A549 (cell line): ENCODE measurements at regions not wholly inside any gene's neighbourhood (a gene's known extent, or its start where the extent isn't known, plus 50 kb on each side); places are given as distances from the start of the nearest gene placed in this dataset.

ENCODE experiments used
- ATAC-seq, 2 experiments: fragments of 200-7000 bp in 1 of 2; fragments of >200 bp in 1 of 2; cut with Nextera tagmentation in 1 of 2; cut with Tn5 transposase in 1 of 2; 3 replicates each; pipeline versions ENCODE4 v1.8.0 to v1.9.1; 2018 to 2020; ENCODE audit warnings: mild to moderate bottlenecking in 1 of 2, moderate library complexity in 1 of 2
- CTCF ChIA-PET: fragments of 300-600 bp; sonication (Branson Sonifier 250); formaldehyde crosslinking; extraction: SDS; loops from one replicate; lab custom pipeline; 2021; ENCODE audit warnings: antibody characterized with exemption, inconsistent platforms; lab: Yijun Ruan, JAX
- POLR2A ChIA-PET: fragments of 350-600 bp; formaldehyde crosslinking; extraction: SDS; loops from one replicate; lab custom pipeline; 2021; ENCODE audit warnings: antibody characterized with exemption, inconsistent platforms; lab: Yijun Ruan, JAX
- DNase-seq, 2 experiments: peaks; one replicate each; pipeline versions ENCODE4 v3.0.0 to v3.0.0-alpha.2; 2011 to 2016; ENCODE audit warnings: low read depth in 1 of 2, low spot score in 1 of 2
- FAIRE-seq: peaks from 2 replicates; lab custom pipeline; 2011; peaks lifted over from hg19 to GRCh38; lab: Jason Lieb, UNC
- H3K27ac ChIP-seq, 2 experiments: fragments of >200 bp; sonication (Bioruptor Twin); formaldehyde crosslinking; 3 replicates each; pipeline ENCODE4 v1.5.1; 2016 to 2017
- H3K4me1 ChIP-seq: fragments of >200 bp; sonication (Bioruptor Twin); formaldehyde crosslinking; 3 replicates; pipeline ENCODE4 v1.6.1; 2016
- H3K4me2 ChIP-seq: fragments of >200 bp; sonication (Bioruptor Twin); formaldehyde crosslinking; 3 replicates; pipeline ENCODE4 v1.6.1; 2016
- H3K4me3 ChIP-seq: fragments of >200 bp; sonication (Bioruptor Twin); formaldehyde crosslinking; 3 replicates; pipeline ENCODE4 v1.5.1; 2016
- H3K9me3 ChIP-seq: fragments of >200 bp; sonication (Bioruptor Twin); formaldehyde crosslinking; 3 replicates; pipeline ENCODE4 v1.6.1; 2016
- ATOH8 ChIP-seq: fragments of 250-450 bp; sonication (Bioruptor Pico); IDR thresholded peaks from 2 replicates; pipeline ENCODE4 v1.5.0; 2020; ENCODE audit warnings: low read depth, mild to moderate bottlenecking, moderate library complexity
- BCL3 ChIP-seq: fragments of >200 bp; sonication (Bioruptor Twin); formaldehyde crosslinking; IDR thresholded peaks from 3 replicates; pipeline ENCODE4 v1.6.1; 2016
- BHLHE40 ChIP-seq: IDR thresholded peaks from 2 replicates; pipeline ENCODE4 v1.6.1; 2012; ENCODE audit warnings: low read depth, low read length, inconsistent platforms
- CHD2 ChIP-seq: fragments of 150-350 bp; IDR thresholded peaks from 2 replicates; pipeline ENCODE4 v1.6.1; 2014; ENCODE audit warnings: low read length; ENCODE audit not compliant: partially characterized antibody
- CHD4 ChIP-seq: fragments of 200-600 bp; sonication (generic); IDR thresholded peaks from 2 replicates; pipeline ENCODE4 v1.6.1; 2016; ENCODE audit warnings: antibody characterized with exemption, mild to moderate bottlenecking, borderline replicate concordance
- FOSL2 ChIP-seq, 2 experiments: fragments of 450-650 bp in 1 of 2; fragments of >200 bp in 1 of 2; sonication (Bioruptor Twin) in 1 of 2; formaldehyde crosslinking; IDR thresholded peaks; 2 replicates each; pipeline versions ENCODE4 v1.5.0 to v1.6.1; 2016 to 2020; ENCODE audit warnings: mild to moderate bottlenecking in 1 of 2, moderate library complexity in 1 of 2
- FOXS1 ChIP-seq: fragments of 250-450 bp; sonication (Bioruptor Pico); IDR thresholded peaks from 2 replicates; pipeline ENCODE4 v1.5.0; 2020; ENCODE audit warnings: mild to moderate bottlenecking, moderate library complexity
- HES2 ChIP-seq: fragments of >200 bp; sonication (Bioruptor Twin); formaldehyde crosslinking; IDR thresholded peaks from 2 replicates; pipeline ENCODE4 v1.6.1; 2016
- HOXB5 ChIP-seq: fragments of 250-450 bp; sonication (Bioruptor Pico); IDR thresholded peaks from 2 replicates; pipeline ENCODE4 v1.5.0; 2020; ENCODE audit warnings: mild to moderate bottlenecking, moderate library complexity
- JUN ChIP-seq, 2 experiments: fragments of >200 bp; sonication (Bioruptor Twin); formaldehyde crosslinking; IDR thresholded peaks; 2 replicates in 1 of 2; 3 replicates in 1 of 2; pipeline ENCODE4 v1.6.1; 2016 to 2017
- MAZ ChIP-seq: fragments of 150-350 bp; IDR thresholded peaks from 2 replicates; pipeline ENCODE4 v1.6.1; 2014; ENCODE audit warnings: antibody characterized with exemption, low read depth, low read length, borderline replicate concordance
- MYC ChIP-seq: IDR thresholded peaks from 2 replicates; pipeline ENCODE4 v1.6.1; 2012; ENCODE audit warnings: mild to moderate bottlenecking, inconsistent platforms, low read length, improper control_type of control experiment, borderline replicate concordance
- PBX3 ChIP-seq: IDR thresholded peaks from 2 replicates; pipeline ENCODE4 v1.6.1; 2012
- POLR2A ChIP-seq: IDR thresholded peaks from 2 replicates; pipeline ENCODE4 v1.6.1; 2012; ENCODE audit warnings: mild to moderate bottlenecking, low read length
- RARB ChIP-seq: fragments of 250-450 bp; sonication (Bioruptor Pico); IDR thresholded peaks from 2 replicates; pipeline ENCODE4 v1.8.0; 2021; ENCODE audit warnings: mild to moderate bottlenecking, moderate library complexity
- RCOR1 ChIP-seq: fragments of 150-350 bp; IDR thresholded peaks from 2 replicates; pipeline ENCODE4 v1.6.1; 2014; ENCODE audit warnings: antibody characterized with exemption, low read length, low read depth
- REST ChIP-seq: fragments of 200-600 bp; sonication (generic); IDR thresholded peaks from 2 replicates; pipeline ENCODE4 v1.6.1; 2016; ENCODE audit warnings: antibody characterized with exemption, mild to moderate bottlenecking, moderate library complexity
- RFX5 ChIP-seq: fragments of 450-650 bp; IDR thresholded peaks from 2 replicates; pipeline ENCODE4 v1.7.1; 2014; ENCODE audit warnings: antibody characterized with exemption, mild to moderate bottlenecking, moderate library complexity
- SMC3 ChIP-seq: fragments of >200 bp; sonication (Bioruptor Twin); formaldehyde crosslinking; IDR thresholded peaks from 3 replicates; pipeline ENCODE4 v1.6.1; 2018; ENCODE audit warnings: inconsistent platforms
- WGBS: methylation state at CpG from one replicate; pipeline ENCODE4 v1.1.6; 2017; ENCODE audit errors: missing lambda C conversion rate; 5-methylcytosine and 5-hydroxymethylcytosine counted together
- TF ChIP-seq, protein P1 (sequence below): fragments of >200 bp; sonication (Bioruptor Twin); formaldehyde crosslinking; IDR thresholded peaks from 3 replicates; pipeline ENCODE4 v1.5.1; 2016

DNA sequence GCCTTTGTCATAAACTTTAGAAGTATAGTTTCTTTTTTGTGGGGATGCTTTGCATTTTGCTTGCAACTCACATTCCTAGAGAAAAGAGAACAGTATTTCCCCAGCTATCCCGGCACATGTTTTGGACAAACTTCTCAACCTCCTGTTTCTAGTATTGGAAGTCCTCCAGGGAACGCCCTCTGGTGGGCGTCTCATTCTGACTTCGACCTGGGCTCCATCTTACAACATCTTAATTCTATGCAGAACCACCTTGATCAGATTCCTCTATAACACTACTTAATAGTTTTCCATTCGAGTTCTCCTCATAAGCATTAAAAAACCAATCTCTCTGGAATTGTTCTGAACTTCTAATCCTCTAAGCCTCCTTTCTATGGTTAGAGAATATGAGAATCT, 139.5 kb upstream of the FZD8 start (continued):
- TF ChIP-seq MYC (no peak), ATOH8 (no peak), PBX3 (no peak)

GRCh38 chr10:35780970-35781642, 139.0 kb upstream of the FZD8 start:
- DNase-seq (no peak), ATAC-seq (no peak), FAIRE-seq (no peak)
- Histone ChIP-seq H3K27ac (no peak overlapping the region), H3K9me3 (peaks cover 4% of the 10 kb centered on the region; the same call in 1 of the 3 replicates), H3K4me3 (no peak overlapping the region), H3K4me2 (no peak overlapping the region), H3K4me1 (peaks cover 11% of the 10 kb centered on the region; the same call in 2 of the 3 replicates)
- TF ChIP-seq MYC, result no peak
- no peak for TF ChIP-seq HES2
- TF ChIP-seq FOSL2 (IDR thresholded peaks at IDR 0.05), result no peak
- TF ChIP-seq FOSL2 (CRISPR knock-in tag; IDR thresholded peaks at IDR 0.05), result no peak
- TF ChIP-seq RCOR1, result no peak
- TF ChIP-seq POLR2A, result no peak
- no peak for TF ChIP-seq CHD4
- no peak for TF ChIP-seq MAZ
- no peak for TF ChIP-seq BCL3
- TF ChIP-seq REST, result no peak
- TF ChIP-seq FOXS1 (CRISPR knock-in tag), result no peak
- TF ChIP-seq RARB (CRISPR knock-in tag), result no peak
- no peak for TF ChIP-seq RFX5
- no peak for TF ChIP-seq BHLHE40
- no peak for TF ChIP-seq SMC3
- no peak for TF ChIP-seq ATOH8
- no peak for TF ChIP-seq CHD2
- TF ChIP-seq, protein P1, sequence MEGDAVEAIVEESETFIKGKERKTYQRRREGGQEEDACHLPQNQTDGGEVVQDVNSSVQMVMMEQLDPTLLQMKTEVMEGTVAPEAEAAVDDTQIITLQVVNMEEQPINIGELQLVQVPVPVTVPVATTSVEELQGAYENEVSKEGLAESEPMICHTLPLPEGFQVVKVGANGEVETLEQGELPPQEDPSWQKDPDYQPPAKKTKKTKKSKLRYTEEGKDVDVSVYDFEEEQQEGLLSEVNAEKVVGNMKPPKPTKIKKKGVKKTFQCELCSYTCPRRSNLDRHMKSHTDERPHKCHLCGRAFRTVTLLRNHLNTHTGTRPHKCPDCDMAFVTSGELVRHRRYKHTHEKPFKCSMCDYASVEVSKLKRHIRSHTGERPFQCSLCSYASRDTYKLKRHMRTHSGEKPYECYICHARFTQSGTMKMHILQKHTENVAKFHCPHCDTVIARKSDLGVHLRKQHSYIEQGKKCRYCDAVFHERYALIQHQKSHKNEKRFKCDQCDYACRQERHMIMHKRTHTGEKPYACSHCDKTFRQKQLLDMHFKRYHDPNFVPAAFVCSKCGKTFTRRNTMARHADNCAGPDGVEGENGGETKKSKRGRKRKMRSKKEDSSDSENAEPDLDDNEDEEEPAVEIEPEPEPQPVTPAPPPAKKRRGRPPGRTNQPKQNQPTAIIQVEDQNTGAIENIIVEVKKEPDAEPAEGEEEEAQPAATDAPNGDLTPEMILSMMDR, result no peak
- no peak for TF ChIP-seq JUN (IDR thresholded peaks at IDR 0.05)
- TF ChIP-seq HOXB5 (CRISPR knock-in tag), result no peak
- POLR2A ChIA-PET, result no interaction called here
- CTCF ChIA-PET, result interaction anchor here (0.6 to 1.0 kb wide), 2 partner anchors 11 to 140 kb away, joined by 3 read pairs; no protein-coding TSS in a partner anchor
- 51% methylated on average over 2 of the region's 2 CpGs for WGBS
